ENCODE measurements at regions not wholly inside any gene's neighbourhood (a gene's known extent, or its start where the extent isn't known, plus 50 kb on each side); places are given as distances from the start of the nearest gene placed in this dataset.

GRCh38 chr18:78295262-78295661, 684.4 kb upstream of the SALL3 start:
- no peak for TF ChIP-seq PPARA (CRISPR knock-in tag; IDR thresholded peaks at IDR 0.05; ENCODE audit: borderline replicate concordance)
- TF ChIP-seq ZFP30 (CRISPR knock-in tag; IDR thresholded peaks at IDR 0.05): no peak
- TF ChIP-seq TSHZ2 (CRISPR knock-in tag; IDR thresholded peaks at IDR 0.05): no peak
- TF ChIP-seq ZNF70 (CRISPR knock-in tag; IDR thresholded peaks at IDR 0.05): no peak
- TF ChIP-seq ZNF8 (CRISPR knock-in tag; IDR thresholded peaks at IDR 0.05): no peak
- no peak for TF ChIP-seq SNAI2 (CRISPR knock-in tag; IDR thresholded peaks at IDR 0.05)
- no peak for TF ChIP-seq ESRRG (CRISPR knock-in tag; IDR thresholded peaks at IDR 0.05)
- TF ChIP-seq TCF4 (CRISPR knock-in tag; IDR thresholded peaks at IDR 0.05; ENCODE audit: borderline replicate concordance): no peak
- no peak for TF ChIP-seq OSR1 (CRISPR knock-in tag; IDR thresholded peaks at IDR 0.05)
- TF ChIP-seq BACH2 (CRISPR knock-in tag; IDR thresholded peaks at IDR 0.05; ENCODE audit: borderline replicate concordance): no peak
- no peak for TF ChIP-seq CREB5 (CRISPR knock-in tag; IDR thresholded peaks at IDR 0.05; ENCODE audit: low read depth)
- no peak for TF ChIP-seq CSDC2 (CRISPR knock-in tag; IDR thresholded peaks at IDR 0.05)
- TF ChIP-seq ZNF565 (CRISPR knock-in tag; conservative IDR thresholded peaks at IDR 0.05; ENCODE audit: low read depth): no peak
- TF ChIP-seq ISL1 (CRISPR knock-in tag; IDR thresholded peaks at IDR 0.05): no peak
- TF ChIP-seq CSRNP3 (CRISPR knock-in tag; IDR thresholded peaks at IDR 0.05): no peak
- TF ChIP-seq PATZ1 (CRISPR knock-in tag; IDR thresholded peaks at IDR 0.05; ENCODE audit: borderline replicate concordance): no peak
- no peak for TF ChIP-seq ZFP3 (CRISPR knock-in tag; IDR thresholded peaks at IDR 0.05)
- TF ChIP-seq ARNTL (CRISPR knock-in tag; IDR thresholded peaks at IDR 0.05; ENCODE audit: borderline replicate concordance, low read depth): no peak
- TF ChIP-seq ZC3H10 (CRISPR knock-in tag; IDR thresholded peaks at IDR 0.05): no peak
- no peak for TF ChIP-seq RARB (CRISPR knock-in tag; IDR thresholded peaks at IDR 0.05)
- ATAC-seq: no peak

- TF ChIP-seq PATZ1 (CRISPR knock-in tag; IDR thresholded peaks at IDR 0.05; ENCODE audit: borderline replicate concordance): no peak
- TF ChIP-seq GLIS3 (CRISPR knock-in tag; IDR thresholded peaks at IDR 0.05): no peak
- TF ChIP-seq BACH2 (CRISPR knock-in tag; IDR thresholded peaks at IDR 0.05; ENCODE audit: borderline replicate concordance): no peak
- ATAC-seq: no peak
Measured at GRCh38 chr18:78296166-78296565, 683.5 kb upstream of the SALL3 start.

- ATAC-seq: no peak
- TF ChIP-seq CREB5 (CRISPR knock-in tag; IDR thresholded peaks at IDR 0.05; ENCODE audit: low read depth) (no peak), ZFP30 (CRISPR knock-in tag; IDR thresholded peaks at IDR 0.05) (no peak), RARB (CRISPR knock-in tag; IDR thresholded peaks at IDR 0.05) (no peak), ISL1 (CRISPR knock-in tag; IDR thresholded peaks at IDR 0.05) (no peak), OSR1 (CRISPR knock-in tag; IDR thresholded peaks at IDR 0.05) (no peak), CSRNP3 (CRISPR knock-in tag; IDR thresholded peaks at IDR 0.05) (no peak), POU6F1 (CRISPR knock-in tag; IDR thresholded peaks at IDR 0.05; ENCODE audit: borderline replicate concordance, low read depth) (no peak)
Measured at GRCh38 chr18:78297048-78297447, 682.6 kb upstream of the SALL3 start.
